Endothelial cell of umbilical vein (primary cell): ENCODE measurements at regions not wholly inside any gene's neighbourhood (a gene's known extent, or its start where the extent isn't known, plus 50 kb on each side); places are given as distances from the start of the nearest gene placed in this dataset.

Source experiments
- BruUV-seq: library from RNA; stranded (reverse); fragments of 400-500 nt; replicated peaks from 2 replicates; lab custom pipeline; 2021; lab: Mats Ljungman, UMichigan
- CTCF ChIA-PET: fragments of 300-600, 350-600 bp; sonication (Branson Sonifier 250); formaldehyde crosslinking; loops from one replicate; lab custom pipeline; 2021; ENCODE audit warnings: antibody characterized with exemption, inconsistent platforms; lab: Charles Lee
- POLR2A ChIA-PET: fragments of 300-600, 350-600 bp; sonication (Branson Sonifier 250); formaldehyde crosslinking; loops from one replicate; lab custom pipeline; 2021; ENCODE audit warnings: antibody characterized with exemption, inconsistent platforms; lab: Charles Lee
- DNase-seq: peaks from one replicate; pipeline ENCODE4 v3.0.0-alpha.2; 2011; ENCODE audit warnings: low read depth, low spot score
- FAIRE-seq: peaks from 2 replicates; lab custom pipeline; 2011; peaks lifted over from hg19 to GRCh38; lab: Jason Lieb, UNC
- H2AFZ ChIP-seq: 2 replicates; pipeline ENCODE4 v1.6.0; 2012; ENCODE audit warnings: low read depth, low read length, control low read depth, inconsistent platforms
- H3K27ac ChIP-seq: 2 replicates; pipeline ENCODE4 v1.5.1; 2011; ENCODE audit warnings: low read depth, mild to moderate bottlenecking, control low read depth, low read length, moderate library complexity; ENCODE audit not compliant: insufficient read depth
- H3K27me3 ChIP-seq, 2 experiments: 2 replicates each; pipeline versions ENCODE4 v1.6.0 to v1.6.1; 2011; ENCODE audit warnings: low read length in 2 of 2, mixed read lengths in 1 of 2; ENCODE audit not compliant: control insufficient read depth in 2 of 2, insufficient read depth in 2 of 2
- H3K36me3 ChIP-seq, 2 experiments: 2 replicates in 1 of 2; 3 replicates in 1 of 2; pipeline ENCODE4 v1.5.1; 2011; ENCODE audit warnings: low read length in 2 of 2, mild to moderate bottlenecking in 1 of 2, moderate library complexity in 1 of 2; ENCODE audit not compliant: control insufficient read depth in 2 of 2, insufficient read depth in 2 of 2; ENCODE audit errors: extremely low read depth in 1 of 2
- H3K4me1 ChIP-seq: 3 replicates; pipeline ENCODE4 v1.5.1; 2011; ENCODE audit warnings: mild to moderate bottlenecking, low read length; ENCODE audit not compliant: control insufficient read depth, insufficient read depth; ENCODE audit errors: extremely low read depth
- H3K4me2 ChIP-seq: 2 replicates; pipeline ENCODE4 v1.6.1; 2011; ENCODE audit warnings: low read length, control low read depth, mixed read lengths; ENCODE audit not compliant: insufficient read depth
- H3K4me3 ChIP-seq, 3 experiments: fragments of 200-600 bp in 1 of 3; sonication (generic), shearing (Covaris generic) in 1 of 3; replicated peaks in 1 of 3; 2 replicates each; pipeline ENCODE4 v1.5.1; 2011 to 2016; ENCODE audit warnings: control low read depth in 3 of 3, low read length in 3 of 3, mild to moderate bottlenecking in 2 of 3, inconsistent platforms in 1 of 3, low read depth in 1 of 3, moderate library complexity in 1 of 3; ENCODE audit not compliant: insufficient read depth in 1 of 3
- H3K79me2 ChIP-seq: 2 replicates; pipeline ENCODE4 v1.6.0; 2012; ENCODE audit warnings: low read length, inconsistent platforms; ENCODE audit not compliant: control insufficient read depth, insufficient read depth
- H3K9ac ChIP-seq: replicated peaks from 2 replicates; pipeline ENCODE3; 2011; ENCODE audit warnings: low read length, control low read depth; ENCODE audit not compliant: insufficient read depth; ENCODE audit errors: extremely low read depth
- H3K9me1 ChIP-seq: replicated peaks from 3 replicates; pipeline ENCODE4 v1.6.0; 2011; ENCODE audit warnings: mild to moderate bottlenecking, low read length; ENCODE audit not compliant: control insufficient read depth, insufficient read depth; ENCODE audit errors: extremely low read depth
- H3K9me3 ChIP-seq: replicated peaks from 2 replicates; pipeline ENCODE4 v1.5.1; 2012; ENCODE audit warnings: low read length, inconsistent platforms; ENCODE audit not compliant: control insufficient read depth, insufficient read depth
- H4K20me1 ChIP-seq: replicated peaks from 2 replicates; pipeline ENCODE3; 2011; ENCODE audit warnings: mild to moderate bottlenecking, low read length; ENCODE audit not compliant: control insufficient read depth, insufficient read depth; ENCODE audit errors: extremely low read depth
- EZH2 ChIP-seq: IDR thresholded peaks from 2 replicates; pipeline ENCODE4 v1.6.1; 2012; ENCODE audit warnings: borderline replicate concordance, low read depth, mild to moderate bottlenecking, moderate library complexity, low read length, inconsistent platforms; ENCODE audit not compliant: severe bottlenecking
- FOS ChIP-seq: IDR thresholded peaks from 2 replicates; pipeline ENCODE4 v1.6.1; 2011; ENCODE audit warnings: mild to moderate bottlenecking, low read length, moderate library complexity, borderline replicate concordance; ENCODE audit not compliant: insufficient read depth
- GATA2 ChIP-seq: IDR thresholded peaks from 2 replicates; pipeline ENCODE4 v1.7.0; 2011; ENCODE audit warnings: low read depth, mild to moderate bottlenecking, moderate library complexity, mixed read lengths, low read length; ENCODE audit not compliant: insufficient read length, insufficient read depth
- JUN ChIP-seq: IDR thresholded peaks from 2 replicates; pipeline ENCODE4 v1.6.1; 2011; ENCODE audit warnings: borderline replicate concordance, low read depth; ENCODE audit not compliant: insufficient read length, insufficient read depth
- POLR2A ChIP-seq: IDR thresholded peaks from 2 replicates; pipeline ENCODE4 v1.6.1; 2012; ENCODE audit warnings: low read depth, mild to moderate bottlenecking, control low read depth, low read length
- POLR2AphosphoS5 ChIP-seq: IDR thresholded peaks from 2 replicates; pipeline ENCODE4 v1.6.1; 2012; ENCODE audit warnings: low read depth, mild to moderate bottlenecking, control low read depth, low read length, moderate library complexity; ENCODE audit not compliant: insufficient read depth
- dilution Hi-C: fragments of 300-500 bp; cut with MboI; formaldehyde crosslinking; loops from one replicate; pipeline ENCODE4 v1.15.0; 2019; ENCODE audit warnings: low sequenced_read_pairs; ENCODE audit not compliant: extremely low pct_ligation_motif_present
- intact Hi-C: fragments of 100-400 bp; cut with micrococcal nuclease; formaldehyde crosslinking; loops from one replicate; pipeline ENCODE4 v1.10.0; 2022
- TF ChIP-seq, protein P1 (sequence below): IDR thresholded peaks from 2 replicates; pipeline ENCODE4 v1.6.1; 2011; ENCODE audit not compliant: insufficient read depth, insufficient read length
- TF ChIP-seq, protein P2 (sequence below), 2 donors: IDR thresholded peaks; 1 replicate in 1 of 2; 2 replicates in 1 of 2; pipeline ENCODE4 v1.5.1; 2011; ENCODE audit warnings: low read length in 2 of 2, mild to moderate bottlenecking in 2 of 2, moderate library complexity in 2 of 2, control low read depth in 1 of 2, inconsistent platforms in 1 of 2, low read depth in 1 of 2; ENCODE audit not compliant: insufficient read depth in 1 of 2; ENCODE audit errors: extremely low read depth in 1 of 2

GRCh38 chr2:236363711-236364277, 99.6 kb upstream of the ASB18 start:
- no peaks in the 10 kb centered on the region for H3K79me2 ChIP-seq
- no peaks in the 10 kb centered on the region for H3K4me1 ChIP-seq
- no peak overlapping the region for H3K4me2 ChIP-seq
- no peak overlapping the region for H2AFZ ChIP-seq
- no peaks in the 10 kb centered on the region for H3K9me3 ChIP-seq
- H3K36me3 ChIP-seq, result no peaks in the 10 kb centered on the region
- ChIA-PET CTCF (interaction anchor here (1.0 kb wide), 1 partner anchor 149 kb away, joined by 3 read pairs; no protein-coding TSS in a partner anchor), POLR2A (no interaction called here)
- no peak overlapping the region for H3K4me3 ChIP-seq
- no peak for FAIRE-seq
- H4K20me1 ChIP-seq, result no peaks in the 10 kb centered on the region
- BruUV-seq, result no TSS peak
- no peak for TF ChIP-seq POLR2AphosphoS5
- no peak for TF ChIP-seq POLR2A
- no peak for TF ChIP-seq EZH2
- TF ChIP-seq, protein P1, sequence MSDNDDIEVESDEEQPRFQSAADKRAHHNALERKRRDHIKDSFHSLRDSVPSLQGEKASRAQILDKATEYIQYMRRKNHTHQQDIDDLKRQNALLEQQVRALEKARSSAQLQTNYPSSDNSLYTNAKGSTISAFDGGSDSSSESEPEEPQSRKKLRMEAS, result no peak
- TF ChIP-seq, protein P2, sequence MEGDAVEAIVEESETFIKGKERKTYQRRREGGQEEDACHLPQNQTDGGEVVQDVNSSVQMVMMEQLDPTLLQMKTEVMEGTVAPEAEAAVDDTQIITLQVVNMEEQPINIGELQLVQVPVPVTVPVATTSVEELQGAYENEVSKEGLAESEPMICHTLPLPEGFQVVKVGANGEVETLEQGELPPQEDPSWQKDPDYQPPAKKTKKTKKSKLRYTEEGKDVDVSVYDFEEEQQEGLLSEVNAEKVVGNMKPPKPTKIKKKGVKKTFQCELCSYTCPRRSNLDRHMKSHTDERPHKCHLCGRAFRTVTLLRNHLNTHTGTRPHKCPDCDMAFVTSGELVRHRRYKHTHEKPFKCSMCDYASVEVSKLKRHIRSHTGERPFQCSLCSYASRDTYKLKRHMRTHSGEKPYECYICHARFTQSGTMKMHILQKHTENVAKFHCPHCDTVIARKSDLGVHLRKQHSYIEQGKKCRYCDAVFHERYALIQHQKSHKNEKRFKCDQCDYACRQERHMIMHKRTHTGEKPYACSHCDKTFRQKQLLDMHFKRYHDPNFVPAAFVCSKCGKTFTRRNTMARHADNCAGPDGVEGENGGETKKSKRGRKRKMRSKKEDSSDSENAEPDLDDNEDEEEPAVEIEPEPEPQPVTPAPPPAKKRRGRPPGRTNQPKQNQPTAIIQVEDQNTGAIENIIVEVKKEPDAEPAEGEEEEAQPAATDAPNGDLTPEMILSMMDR (IDR thresholded peaks at IDR 0.05; ENCODE audit: extremely low read depth in 1 of 2, insufficient read depth in 1 of 2, low read depth in 1 of 2, low read length in 2 of 2), result no peak
- TF ChIP-seq GATA2, result no peak
- TF ChIP-seq JUN, result no peak
- no peak for TF ChIP-seq FOS
- intact Hi-C loops (no loop called here), dilution Hi-C loops (no loop called here)
- no peaks in the 10 kb centered on the region for H3K9me1 ChIP-seq
- H3K27ac ChIP-seq, result no peak overlapping the region
- no peak overlapping the region for H3K9ac ChIP-seq
- DNase-seq, result no peak
- peaks cover 0 to 8% of the 10 kb centered on the region in 2 experiments for H3K27me3 ChIP-seq
